ENCODE measurements at regions not wholly inside any gene's neighbourhood (a gene's known extent, or its start where the extent isn't known, plus 50 kb on each side); places are given as distances from the start of the nearest gene placed in this dataset.
"Not testable (repeated sequence)": the region's sequence is repeated elsewhere in the genome, so short reads cannot be mapped to it uniquely, and the experiment has no call there.

DNA sequence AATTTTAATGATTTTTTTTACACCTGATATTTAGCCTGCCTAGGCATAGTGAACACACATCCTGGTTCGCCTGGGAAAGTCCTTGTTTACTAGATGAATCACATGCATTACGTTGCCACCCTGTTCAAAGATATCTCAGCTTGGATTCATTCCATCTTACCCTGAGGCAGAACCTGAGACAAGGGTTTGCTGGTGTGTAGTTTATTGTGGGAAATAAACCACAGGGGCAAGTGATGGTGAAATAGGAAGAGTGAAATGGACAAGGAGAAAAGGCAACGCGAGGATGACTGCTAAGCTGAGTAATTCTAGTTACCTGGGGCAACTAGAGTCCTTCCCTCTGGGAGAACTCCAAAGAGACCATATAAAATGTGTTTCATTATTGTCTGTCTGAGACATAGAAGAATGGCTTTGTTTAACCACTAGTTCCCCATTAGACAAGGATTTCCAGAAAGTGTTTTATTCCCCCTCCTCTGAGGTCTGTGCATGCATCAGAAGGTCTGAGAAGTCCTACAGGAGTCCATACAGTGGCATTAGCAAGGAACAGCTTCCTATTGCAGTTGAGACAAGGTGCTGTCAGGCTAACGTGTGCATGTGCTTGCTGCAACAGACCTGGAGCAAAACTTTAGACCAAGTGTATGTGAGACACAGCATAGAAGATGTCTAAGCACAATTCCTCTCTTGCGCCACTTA lies 797.3 kb upstream of the FRG1 start:
- in situ Hi-C loops (cut with MboI; ENCODE audit: low sequenced_read_pairs, unreplicated experiment): no loop called here
- no peak for DNase-seq (ENCODE audit: low spot score)

GRCh38 chr4:189147005-189147929 lies 793.4 kb upstream of the FRG1 start:
- in situ Hi-C loops (cut with MboI; ENCODE audit: low sequenced_read_pairs, unreplicated experiment): no loop called here
- TF ChIP-seq CTCF (IDR thresholded peaks at IDR 0.05; ENCODE audit: borderline replicate concordance, control extremely low read depth, extremely low read depth, insufficient read depth, missing control alignments): no peak
- DNase-seq (ENCODE audit: low spot score): no peak

More for the DNA sequence above, 797.3 kb upstream of the FRG1 start:
- TF ChIP-seq CTCF (IDR thresholded peaks at IDR 0.05; ENCODE audit: borderline replicate concordance, control extremely low read depth, extremely low read depth, insufficient read depth, missing control alignments): no peak

GRCh38 chr4:189155083-189155482 lies 785.6 kb upstream of the FRG1 start:
- DNase-seq (ENCODE audit: low spot score): not testable (repeated sequence)

GRCh38 chr4:189162073-189162789 lies 778.4 kb upstream of the FRG1 start:
- in situ Hi-C loops (cut with MboI; ENCODE audit: low sequenced_read_pairs, unreplicated experiment): no loop called here
- no peak for TF ChIP-seq CTCF (IDR thresholded peaks at IDR 0.05; ENCODE audit: borderline replicate concordance, control extremely low read depth, extremely low read depth, insufficient read depth, missing control alignments)
- DNase-seq (ENCODE audit: low spot score): no peak

More at GRCh38 chr4:189155083-189155482, 785.6 kb upstream of the FRG1 start:
- in situ Hi-C loops (cut with MboI; ENCODE audit: low sequenced_read_pairs, unreplicated experiment): not testable (repeated sequence)

- TF ChIP-seq CTCF (IDR thresholded peaks at IDR 0.05; ENCODE audit: borderline replicate concordance, control extremely low read depth, extremely low read depth, insufficient read depth, missing control alignments): no peak
- in situ Hi-C loops (cut with MboI; ENCODE audit: low sequenced_read_pairs, unreplicated experiment): no loop called here
Measured at GRCh38 chr4:189162888-189163287, 777.8 kb upstream of the FRG1 start.

DNA sequence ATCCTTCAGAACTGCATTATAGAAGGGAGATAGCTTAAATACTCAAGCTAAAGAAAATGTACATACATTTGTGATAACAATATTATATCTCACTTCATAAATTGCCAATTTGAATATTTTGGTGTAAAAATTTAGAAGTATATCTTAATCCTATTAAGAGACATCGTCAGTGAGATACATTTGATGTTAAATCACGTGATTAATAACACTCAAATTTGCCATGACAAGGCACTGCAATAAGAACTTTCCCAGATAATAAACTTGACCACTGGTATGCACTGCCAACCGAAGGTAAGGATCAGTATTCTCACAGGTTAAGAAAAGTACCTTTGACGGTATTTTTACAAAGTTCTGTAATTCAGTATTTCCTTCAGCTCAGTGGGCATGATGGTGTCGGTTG lies 764.7 kb upstream of the FRG1 start:
- no peak for DNase-seq (ENCODE audit: low spot score)
- in situ Hi-C loops (cut with MboI; ENCODE audit: low sequenced_read_pairs, unreplicated experiment): no loop called here
- TF ChIP-seq CTCF (IDR thresholded peaks at IDR 0.05; ENCODE audit: borderline replicate concordance, control extremely low read depth, extremely low read depth, insufficient read depth, missing control alignments): no peak

More at GRCh38 chr4:189162888-189163287, 777.8 kb upstream of the FRG1 start:
- DNase-seq (ENCODE audit: low spot score): no peak
